Suprapubic skin (tissue), 4 donors: ENCODE measurements at regions not wholly inside any gene's neighbourhood (a gene's known extent, or its start where the extent isn't known, plus 50 kb on each side); places are given as distances from the start of the nearest gene placed in this dataset.
"Not testable (repeated sequence)": the region's sequence is repeated elsewhere in the genome, so short reads cannot be mapped to it uniquely, and the experiment has no call there.

Experiments used
- DNase-seq, 2 donors: peaks; one replicate each; pipeline ENCODE4 v3.0.0-alpha.2; 2019; ENCODE audit warnings: low spot score in 2 of 2
- H3K27ac ChIP-seq: fragments of 200-600 bp; sonication (generic); one replicate; pipeline ENCODE4 v1.5.1; 2019
- H3K27me3 ChIP-seq: fragments of 200-600 bp; sonication (generic); one replicate; pipeline ENCODE4 v1.5.1; 2019
- H3K36me3 ChIP-seq: fragments of 200-600 bp; sonication (generic); one replicate; pipeline ENCODE4 v1.5.1; 2019
- H3K4me1 ChIP-seq: fragments of 200-600 bp; sonication (generic); one replicate; pipeline ENCODE4 v1.5.1; 2019
- H3K4me3 ChIP-seq: fragments of 200-600 bp; sonication (generic); one replicate; pipeline ENCODE4 v1.5.1; 2019; ENCODE audit warnings: mild to moderate bottlenecking
- H3K9me3 ChIP-seq: fragments of 200-600 bp; sonication (generic); one replicate; pipeline ENCODE4 v1.5.1; 2019
- EP300 ChIP-seq: sonication (generic); formaldehyde crosslinking; IDR thresholded peaks from one replicate; pipeline ENCODE4 v1.6.1; 2017; ENCODE audit warnings: antibody characterized with exemption
- POLR2A ChIP-seq, 2 donors: fragments of 450-650 bp; IDR thresholded peaks; one replicate each; pipeline ENCODE4 v1.6.1; 2017; ENCODE audit warnings: antibody characterized with exemption in 2 of 2, mild to moderate bottlenecking in 2 of 2, moderate library complexity in 2 of 2
- POLR2AphosphoS5 ChIP-seq, 3 donors: sonication (generic); formaldehyde crosslinking; IDR thresholded peaks; one replicate each; pipeline ENCODE4 v1.6.1; 2017; ENCODE audit warnings: antibody characterized with exemption in 3 of 3
- WGBS: methylation state at CpG from one replicate; pipeline ENCODE4 v1.1.5; 2018; 5-methylcytosine and 5-hydroxymethylcytosine counted together
- TF ChIP-seq, protein P1 (sequence below), 2 donors: fragments of 200-600 bp in 1 of 2; fragments of 450-650 bp in 1 of 2; sonication (generic) in 1 of 2; IDR thresholded peaks; one replicate each; pipeline ENCODE4 v1.5.1; 2016 to 2019; ENCODE audit warnings: antibody characterized with exemption in 2 of 2, mild to moderate bottlenecking in 1 of 2, moderate library complexity in 1 of 2

DNA sequence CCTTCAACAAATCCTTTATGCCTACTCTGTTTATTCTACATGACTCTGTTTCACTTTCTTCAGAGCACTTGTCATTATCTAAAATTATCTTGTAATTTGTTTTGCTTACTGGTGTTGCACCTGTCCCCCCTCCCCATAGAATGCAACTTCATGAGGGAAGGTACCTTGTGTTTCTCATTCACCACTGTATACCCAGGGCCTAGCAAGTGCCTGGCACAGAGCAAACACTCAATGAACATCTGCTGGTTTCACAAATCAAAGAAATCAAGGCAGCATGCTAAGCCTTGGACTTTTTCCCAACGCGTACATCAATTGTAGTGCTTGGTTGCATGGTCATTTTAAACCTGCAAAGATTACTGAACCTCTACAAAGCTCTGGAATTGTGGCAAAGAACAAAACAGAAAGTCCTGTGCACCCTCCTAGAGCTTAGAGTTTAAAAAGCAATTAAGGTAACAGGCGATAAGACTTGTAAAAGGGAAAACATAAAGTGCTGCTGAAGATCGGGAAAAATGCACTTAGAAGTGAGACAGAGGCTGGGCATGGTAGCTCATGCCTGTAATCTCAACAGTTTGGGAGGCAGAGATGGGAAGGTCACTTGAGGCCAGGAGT lies 479.1 kb downstream of the MED13L start:
- H3K4me3 ChIP-seq: no peak overlapping the region
- no peaks in the 10 kb centered on the region for H3K4me1 ChIP-seq
- DNase-seq: no peak
- H3K36me3 ChIP-seq: no peaks in the 10 kb centered on the region
- no peak overlapping the region for H3K27ac ChIP-seq
- 79% methylated on average over 4 of the region's 4 CpGs for WGBS
- TF ChIP-seq POLR2A (IDR thresholded peaks at IDR 0.05) (no peak), POLR2AphosphoS5 (IDR thresholded peaks at IDR 0.05) (no peak), EP300 (no peak)
- TF ChIP-seq, protein P1, sequence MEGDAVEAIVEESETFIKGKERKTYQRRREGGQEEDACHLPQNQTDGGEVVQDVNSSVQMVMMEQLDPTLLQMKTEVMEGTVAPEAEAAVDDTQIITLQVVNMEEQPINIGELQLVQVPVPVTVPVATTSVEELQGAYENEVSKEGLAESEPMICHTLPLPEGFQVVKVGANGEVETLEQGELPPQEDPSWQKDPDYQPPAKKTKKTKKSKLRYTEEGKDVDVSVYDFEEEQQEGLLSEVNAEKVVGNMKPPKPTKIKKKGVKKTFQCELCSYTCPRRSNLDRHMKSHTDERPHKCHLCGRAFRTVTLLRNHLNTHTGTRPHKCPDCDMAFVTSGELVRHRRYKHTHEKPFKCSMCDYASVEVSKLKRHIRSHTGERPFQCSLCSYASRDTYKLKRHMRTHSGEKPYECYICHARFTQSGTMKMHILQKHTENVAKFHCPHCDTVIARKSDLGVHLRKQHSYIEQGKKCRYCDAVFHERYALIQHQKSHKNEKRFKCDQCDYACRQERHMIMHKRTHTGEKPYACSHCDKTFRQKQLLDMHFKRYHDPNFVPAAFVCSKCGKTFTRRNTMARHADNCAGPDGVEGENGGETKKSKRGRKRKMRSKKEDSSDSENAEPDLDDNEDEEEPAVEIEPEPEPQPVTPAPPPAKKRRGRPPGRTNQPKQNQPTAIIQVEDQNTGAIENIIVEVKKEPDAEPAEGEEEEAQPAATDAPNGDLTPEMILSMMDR (IDR thresholded peaks at IDR 0.05): no peak
- H3K9me3 ChIP-seq: no peaks in the 10 kb centered on the region
- no peaks in the 10 kb centered on the region for H3K27me3 ChIP-seq

DNA sequence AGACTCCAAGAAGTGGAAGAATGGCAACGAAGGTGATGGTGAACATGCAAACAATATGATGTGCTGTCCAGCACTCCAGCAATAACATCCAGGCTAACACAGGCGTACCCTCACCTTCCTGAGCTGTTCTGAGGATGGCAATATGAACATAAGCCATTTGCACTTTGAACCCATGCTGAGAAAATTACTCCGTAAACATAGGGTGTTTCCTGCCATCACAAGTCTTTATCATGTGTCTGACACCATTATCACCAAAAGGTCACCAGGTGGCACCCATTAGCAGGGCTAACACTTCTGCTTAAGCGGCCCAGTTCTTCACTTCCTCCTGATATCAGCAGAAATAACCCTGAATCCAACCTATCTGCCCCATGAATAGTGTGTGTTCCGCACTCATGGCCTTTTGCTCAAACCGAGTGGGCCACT lies 482.8 kb downstream of the MED13L start:
- Histone ChIP-seq H3K4me3 (no peak overlapping the region), H3K9me3 (no peaks in the 10 kb centered on the region), H3K36me3 (no peaks in the 10 kb centered on the region), H3K27ac (no peak overlapping the region), H3K27me3 (no peaks in the 10 kb centered on the region), H3K4me1 (no peaks in the 10 kb centered on the region)
- DNase-seq: no peak
- WGBS: 84% methylated on average over 6 of the region's 6 CpGs
- TF ChIP-seq, protein P1 (IDR thresholded peaks at IDR 0.05): no peak
- TF ChIP-seq POLR2AphosphoS5 (IDR thresholded peaks at IDR 0.05) (no peak), EP300 (no peak), POLR2A (IDR thresholded peaks at IDR 0.05) (no peak)

DNA sequence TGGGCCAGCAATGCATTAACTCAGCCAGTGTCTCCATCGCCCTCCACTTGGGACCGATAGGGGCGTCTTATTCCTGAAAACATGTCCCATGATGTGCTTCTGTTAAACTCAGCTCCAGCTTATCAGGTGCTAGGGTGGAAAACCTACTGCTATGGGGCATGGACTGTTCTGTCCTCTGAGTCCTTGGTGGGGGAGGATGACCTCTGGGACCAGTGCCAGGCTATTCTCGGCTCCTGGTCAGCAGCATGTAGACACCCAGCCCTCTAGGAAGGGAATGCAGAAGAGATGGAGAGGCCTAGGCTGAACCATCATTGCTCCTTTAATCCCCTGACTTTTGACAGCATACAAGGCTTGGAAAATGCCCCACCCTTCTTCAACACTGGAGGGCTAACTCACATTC lies 486.2 kb downstream of the MED13L start:
- no peak overlapping the region for H3K4me3 ChIP-seq
- peaks cover 3% of the 10 kb centered on the region for H3K27me3 ChIP-seq
- TF ChIP-seq EP300 (no peak), POLR2AphosphoS5 (IDR thresholded peaks at IDR 0.05) (no peak), POLR2A (IDR thresholded peaks at IDR 0.05) (no peak)
- TF ChIP-seq, protein P1 (IDR thresholded peaks at IDR 0.05): no peak
- no peaks in the 10 kb centered on the region for H3K4me1 ChIP-seq
- no peak for DNase-seq
- WGBS: 97% methylated on average over 4 of the region's 4 CpGs
- no peaks in the 10 kb centered on the region for H3K36me3 ChIP-seq
- no peak overlapping the region for H3K27ac ChIP-seq
- H3K9me3 ChIP-seq: no peaks in the 10 kb centered on the region

DNA sequence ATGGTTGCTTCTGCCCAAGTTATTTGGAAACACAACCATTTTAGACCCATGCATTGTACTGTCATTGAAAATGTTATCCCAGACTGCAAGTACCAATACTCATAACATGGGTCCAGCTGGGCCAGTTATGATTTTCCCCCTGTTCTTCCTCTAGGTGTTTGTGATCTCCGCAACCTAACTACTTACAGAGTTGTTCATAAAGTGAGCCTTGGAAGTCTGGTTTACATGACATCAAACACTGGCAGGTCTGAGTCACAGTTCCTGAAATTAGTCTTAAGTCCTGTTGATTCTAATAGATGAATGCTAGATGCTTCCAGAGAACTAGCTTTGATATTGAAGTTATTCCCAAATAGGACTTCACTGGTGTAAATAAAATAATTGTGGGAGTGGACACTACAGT lies 487.0 kb downstream of the MED13L start:
- no peak overlapping the region for H3K4me3 ChIP-seq
- no peak for DNase-seq
- 100% methylated on average over 1 of the region's 1 CpG for WGBS
- no peak for TF ChIP-seq POLR2A (IDR thresholded peaks at IDR 0.05)
- TF ChIP-seq EP300: no peak
- no peak for TF ChIP-seq POLR2AphosphoS5 (IDR thresholded peaks at IDR 0.05)
- TF ChIP-seq, protein P1 (IDR thresholded peaks at IDR 0.05): no peak
- no peaks in the 10 kb centered on the region for H3K36me3 ChIP-seq
- no peaks in the 10 kb centered on the region for H3K9me3 ChIP-seq
- H3K27me3 ChIP-seq: peaks cover 3% of the 10 kb centered on the region
- H3K4me1 ChIP-seq: no peaks in the 10 kb centered on the region
- no peak overlapping the region for H3K27ac ChIP-seq

DNA sequence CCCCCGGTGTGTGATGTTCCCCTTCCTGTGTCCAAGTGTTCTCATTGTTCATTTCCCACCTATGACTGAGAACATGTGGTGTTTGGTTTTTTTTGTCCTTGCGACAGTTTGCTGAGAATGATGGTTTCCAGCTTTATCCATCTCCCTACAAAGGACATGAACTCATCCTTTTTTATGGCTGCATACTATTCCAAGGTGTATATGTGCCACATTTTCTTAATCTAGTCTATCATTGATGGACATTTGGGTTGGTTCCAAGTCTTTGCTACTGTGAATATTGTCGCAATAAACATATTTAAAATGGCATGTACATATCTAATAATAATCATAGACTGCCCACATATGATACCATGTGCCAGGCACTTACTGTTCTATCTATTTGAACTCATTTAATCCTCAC lies 491.0 kb downstream of the MED13L start:
- not testable (repeated sequence) for H3K36me3 ChIP-seq, H3K9me3 ChIP-seq, DNase-seq, H3K4me3 ChIP-seq, H3K27ac ChIP-seq, H3K27me3 ChIP-seq, H3K4me1 ChIP-seq
- WGBS: 74% methylated on average over 3 of the region's 3 CpGs

DNA sequence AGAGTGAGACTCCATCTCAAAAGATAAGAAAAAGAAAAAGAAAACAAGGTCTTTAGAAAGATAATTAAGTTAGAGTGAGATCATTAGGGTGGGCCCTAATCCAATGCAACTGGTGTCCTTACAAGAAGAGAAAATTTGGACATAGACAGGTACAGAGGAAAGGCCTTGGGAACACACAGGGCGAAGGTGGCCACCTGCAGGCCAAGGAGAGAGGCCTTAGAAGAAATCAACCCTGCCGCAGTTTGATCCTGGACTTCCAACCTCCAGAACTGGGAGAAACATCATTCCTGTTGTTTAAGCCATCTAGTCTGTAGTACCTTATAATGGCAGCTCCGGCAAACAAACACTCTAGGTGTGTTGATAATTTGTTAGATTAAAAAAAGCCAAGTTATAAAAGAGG lies 491.9 kb downstream of the MED13L start:
- Histone ChIP-seq H3K27ac (no peak overlapping the region), H3K4me1 (no peaks in the 10 kb centered on the region), H3K4me3 (no peak overlapping the region), H3K36me3 (no peaks in the 10 kb centered on the region), H3K9me3 (no peaks in the 10 kb centered on the region), H3K27me3 (peaks cover 3% of the 10 kb centered on the region)
- TF ChIP-seq POLR2AphosphoS5 (IDR thresholded peaks at IDR 0.05) (no peak), POLR2A (IDR thresholded peaks at IDR 0.05) (no peak), EP300 (no peak)
- TF ChIP-seq, protein P1 (IDR thresholded peaks at IDR 0.05): no peak
- DNase-seq: no peak
- WGBS: 91% methylated on average over 3 of the region's 3 CpGs
